OCI-LY1 (cell line): ENCODE measurements at regions not wholly inside any gene's neighbourhood (a gene's known extent, or its start where the extent isn't known, plus 50 kb on each side); places are given as distances from the start of the nearest gene placed in this dataset.

Experiments used
- H2AFZ ChIP-seq: fragments of 200-600 bp; sonication (generic), shearing (Covaris generic); 2 replicates; pipeline ENCODE4 v1.6.0; 2014; ENCODE audit warnings: antibody characterized with exemption, mild to moderate bottlenecking, low read length
- H3F3A ChIP-seq: fragments of 200-600 bp; sonication (generic), shearing (Covaris generic); 2 replicates; pipeline ENCODE4 v1.6.0; 2014; ENCODE audit warnings: mild to moderate bottlenecking, antibody characterized with exemption, low read length, moderate library complexity; ENCODE audit not compliant: insufficient read depth
- H3K27ac ChIP-seq: fragments of 200-600 bp; sonication (generic); 2 replicates; pipeline ENCODE4 v1.5.1; 2014; ENCODE audit warnings: low read length, mixed run types, mild to moderate bottlenecking, low read depth; ENCODE audit not compliant: poor library complexity, severe bottlenecking
- H3K27me3 ChIP-seq: fragments of 200-600 bp; sonication (generic); 2 replicates; pipeline ENCODE4 v1.6.0; 2014; ENCODE audit warnings: antibody characterized with exemption, mild to moderate bottlenecking, low read length, moderate library complexity; ENCODE audit not compliant: insufficient read depth
- H3K36me3 ChIP-seq: fragments of 200-600 bp; sonication (generic); 2 replicates; pipeline ENCODE4 v1.6.1; 2014; ENCODE audit warnings: mild to moderate bottlenecking, antibody characterized with exemption, low read length, moderate library complexity, mixed read lengths; ENCODE audit not compliant: insufficient read depth
- H3K4me1 ChIP-seq: fragments of 200-600 bp; sonication (generic); 2 replicates; pipeline ENCODE4 v1.5.1; 2014; ENCODE audit warnings: mild to moderate bottlenecking, low read length, moderate library complexity; ENCODE audit not compliant: insufficient read depth, severe bottlenecking
- H3K4me2 ChIP-seq: fragments of 200-600 bp; sonication (generic), shearing (Covaris generic); 2 replicates; pipeline ENCODE4 v1.6.1; 2014; ENCODE audit warnings: low read length
- H3K4me3 ChIP-seq: fragments of 200-600 bp; sonication (generic); 2 replicates; pipeline ENCODE4 v1.5.1; 2014; ENCODE audit warnings: low read length, low read depth, mild to moderate bottlenecking, mixed read lengths; ENCODE audit not compliant: poor library complexity, severe bottlenecking
- H3K79me2 ChIP-seq: fragments of 200-600 bp; shearing (Covaris generic); 2 replicates; pipeline ENCODE4 v1.6.1; 2016; ENCODE audit warnings: mixed run types, low read length, mixed read lengths; ENCODE audit not compliant: insufficient read depth
- H3K9ac ChIP-seq: fragments of 200-600 bp; sonication (generic), shearing (Covaris generic); 2 replicates; pipeline ENCODE4 v1.6.1; 2014; ENCODE audit warnings: mild to moderate bottlenecking, low read length, mixed read lengths
- H3K9me2 ChIP-seq: fragments of 200-600 bp; sonication (generic), shearing (Covaris generic); 2 replicates; pipeline ENCODE4 v1.6.1; 2014; ENCODE audit warnings: low read depth, mild to moderate bottlenecking, low read length, mixed read lengths
- H3K9me3 ChIP-seq: fragments of 200-600 bp; shearing (Covaris generic); 2 replicates; pipeline ENCODE4 v1.6.1; 2014; ENCODE audit warnings: low read length, mixed read lengths
- H4K20me1 ChIP-seq: fragments of 200-600 bp; sonication (generic), shearing (Covaris generic); 2 replicates; pipeline ENCODE4 v1.6.0; 2016; ENCODE audit warnings: mild to moderate bottlenecking, low read length; ENCODE audit not compliant: insufficient read depth
- EZH2 ChIP-seq: fragments of 200-600 bp; sonication (generic), shearing (Covaris generic); IDR thresholded peaks from 2 replicates; pipeline ENCODE4 v1.8.0; 2017; ENCODE audit warnings: borderline replicate concordance, mixed run types, mild to moderate bottlenecking, antibody characterized with exemption, low read length, moderate library complexity, mixed read lengths
- TF ChIP-seq, protein P1 (sequence below): fragments of 200-600 bp; sonication (generic), shearing (Covaris generic); IDR thresholded peaks from 2 replicates; pipeline ENCODE4 v1.5.1; 2017; ENCODE audit warnings: mild to moderate bottlenecking, antibody characterized with exemption, low read length, moderate library complexity, mixed read lengths

DNA sequence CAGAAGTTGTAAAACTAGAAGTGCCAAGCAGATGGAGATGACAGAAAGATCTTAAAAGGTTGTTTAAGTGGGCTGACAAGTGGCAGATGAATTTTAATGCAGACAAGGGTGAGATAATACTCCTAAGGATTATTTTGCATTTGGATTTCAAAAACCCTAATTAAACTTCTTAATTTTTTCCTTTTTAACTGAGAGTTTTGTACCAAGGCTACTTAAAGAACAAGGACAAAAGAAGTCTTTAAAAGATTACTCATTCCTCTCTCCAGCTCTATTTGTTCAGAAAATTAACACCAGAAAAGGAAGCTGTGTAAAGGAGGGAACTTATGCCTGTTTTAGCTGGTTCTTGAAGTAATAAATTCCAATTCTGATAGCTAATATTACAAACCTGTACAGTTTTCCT is 275.4 kb downstream of the ETNK1 start:
- no peaks in the 10 kb centered on the region for H3F3A ChIP-seq
- no peaks in the 10 kb centered on the region for H3K79me2 ChIP-seq
- no peaks in the 10 kb centered on the region for H3K9me3 ChIP-seq
- no peak overlapping the region for H2AFZ ChIP-seq
- H3K4me3 ChIP-seq, result no peak overlapping the region
- H4K20me1 ChIP-seq, result no peaks in the 10 kb centered on the region
- H3K4me1 ChIP-seq, result no peaks in the 10 kb centered on the region
- no peak overlapping the region for H3K27ac ChIP-seq
- no peak overlapping the region for H3K4me2 ChIP-seq
- no peaks in the 10 kb centered on the region for H3K9me2 ChIP-seq
- no peaks in the 10 kb centered on the region for H3K27me3 ChIP-seq
- no peak overlapping the region for H3K9ac ChIP-seq
- TF ChIP-seq, protein P1, sequence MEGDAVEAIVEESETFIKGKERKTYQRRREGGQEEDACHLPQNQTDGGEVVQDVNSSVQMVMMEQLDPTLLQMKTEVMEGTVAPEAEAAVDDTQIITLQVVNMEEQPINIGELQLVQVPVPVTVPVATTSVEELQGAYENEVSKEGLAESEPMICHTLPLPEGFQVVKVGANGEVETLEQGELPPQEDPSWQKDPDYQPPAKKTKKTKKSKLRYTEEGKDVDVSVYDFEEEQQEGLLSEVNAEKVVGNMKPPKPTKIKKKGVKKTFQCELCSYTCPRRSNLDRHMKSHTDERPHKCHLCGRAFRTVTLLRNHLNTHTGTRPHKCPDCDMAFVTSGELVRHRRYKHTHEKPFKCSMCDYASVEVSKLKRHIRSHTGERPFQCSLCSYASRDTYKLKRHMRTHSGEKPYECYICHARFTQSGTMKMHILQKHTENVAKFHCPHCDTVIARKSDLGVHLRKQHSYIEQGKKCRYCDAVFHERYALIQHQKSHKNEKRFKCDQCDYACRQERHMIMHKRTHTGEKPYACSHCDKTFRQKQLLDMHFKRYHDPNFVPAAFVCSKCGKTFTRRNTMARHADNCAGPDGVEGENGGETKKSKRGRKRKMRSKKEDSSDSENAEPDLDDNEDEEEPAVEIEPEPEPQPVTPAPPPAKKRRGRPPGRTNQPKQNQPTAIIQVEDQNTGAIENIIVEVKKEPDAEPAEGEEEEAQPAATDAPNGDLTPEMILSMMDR, result no peak
- TF ChIP-seq EZH2, result no peak
- H3K36me3 ChIP-seq, result no peaks in the 10 kb centered on the region

DNA sequence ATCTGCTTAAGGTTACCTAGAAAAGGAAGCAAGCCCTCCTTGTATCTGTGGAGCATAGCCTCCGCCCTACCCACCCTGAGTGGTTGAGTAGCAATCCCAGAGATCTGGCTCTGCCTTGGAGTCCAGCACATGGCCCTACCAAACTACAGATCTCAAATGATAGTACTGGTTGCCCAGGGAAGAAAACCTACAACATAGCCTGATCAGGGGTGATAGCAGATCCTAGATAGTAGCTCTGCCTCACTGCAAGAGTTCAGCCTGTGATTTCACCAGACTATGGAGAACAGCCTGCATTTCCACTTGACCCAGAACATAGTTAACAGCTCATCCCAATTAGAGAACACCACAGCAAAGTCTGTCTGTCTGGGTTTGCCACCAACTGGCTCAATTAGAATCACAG is 279.5 kb downstream of the ETNK1 start:
- no peaks in the 10 kb centered on the region for H3K4me1 ChIP-seq

DNA sequence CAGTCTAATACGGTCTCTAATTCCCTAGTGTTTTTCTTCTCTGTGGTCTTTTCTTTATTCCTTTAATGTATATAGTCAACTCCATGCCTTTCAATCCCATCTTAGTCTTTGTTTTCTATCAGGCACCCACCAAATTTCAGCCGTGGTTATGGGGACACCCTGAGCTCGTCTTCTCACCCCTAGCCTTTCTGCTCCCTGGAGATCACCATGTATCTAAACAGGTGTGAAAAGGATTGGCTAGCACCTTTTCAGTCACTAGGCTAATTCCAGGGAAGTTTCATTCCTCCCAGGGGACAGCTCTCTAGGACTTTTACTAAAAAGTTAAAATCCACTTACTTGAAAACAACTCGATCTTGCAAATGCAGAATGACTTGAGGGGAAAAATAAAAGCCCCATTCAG is 291.3 kb downstream of the ETNK1 start:
- Histone ChIP-seq H3K79me2 (no peaks in the 10 kb centered on the region), H2AFZ (no peak overlapping the region), H3K27me3 (no peaks in the 10 kb centered on the region), H3K27ac (no peak overlapping the region), H3K9me3 (no peaks in the 10 kb centered on the region), H3K9ac (no peak overlapping the region), H4K20me1 (no peaks in the 10 kb centered on the region), H3K36me3 (no peaks in the 10 kb centered on the region), H3K4me2 (no peak overlapping the region), H3K4me3 (no peak overlapping the region), H3K4me1 (no peaks in the 10 kb centered on the region), H3F3A (no peaks in the 10 kb centered on the region), H3K9me2 (no peaks in the 10 kb centered on the region)
- TF ChIP-seq, protein P1, result no peak
- no peak for TF ChIP-seq EZH2

More for the DNA sequence above, 279.5 kb downstream of the ETNK1 start:
- Histone ChIP-seq H3K79me2 (no peaks in the 10 kb centered on the region), H3K27ac (no peak overlapping the region), H3K4me2 (no peak overlapping the region), H3K9ac (no peak overlapping the region), H3K9me2 (no peaks in the 10 kb centered on the region), H3K4me3 (no peak overlapping the region), H3K36me3 (no peaks in the 10 kb centered on the region), H3K9me3 (no peaks in the 10 kb centered on the region), H3K27me3 (no peaks in the 10 kb centered on the region), H3F3A (no peaks in the 10 kb centered on the region), H2AFZ (no peak overlapping the region), H4K20me1 (no peaks in the 10 kb centered on the region)
- TF ChIP-seq, protein P1, result no peak
- TF ChIP-seq EZH2, result no peak
